ENCODE measurements at regions not wholly inside any gene's neighbourhood (a gene's known extent, or its start where the extent isn't known, plus 50 kb on each side); places are given as distances from the start of the nearest gene placed in this dataset.

- no peak for DNase-seq
Measured at GRCh38 chr16:8257561-8257960, 332.8 kb downstream of the TMEM114 start.

DNA sequence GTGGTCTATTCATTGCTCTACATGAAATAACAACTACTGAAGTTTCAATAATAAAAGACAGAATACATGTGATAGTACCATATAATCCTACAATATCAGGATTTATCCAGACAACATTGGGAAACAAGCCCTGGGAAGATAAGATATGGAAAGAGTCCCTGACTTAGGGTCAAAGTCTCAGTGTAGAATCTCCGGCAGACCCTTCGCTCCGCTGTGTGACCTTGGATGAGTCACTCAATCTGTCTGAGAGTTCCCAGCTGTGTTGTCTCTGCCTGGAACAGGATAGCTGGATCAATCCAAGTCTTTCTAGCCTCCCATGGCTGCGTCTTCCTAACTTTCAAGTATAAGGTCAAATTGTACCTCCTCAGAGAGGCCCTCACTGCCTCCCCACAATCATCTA is 335.9 kb downstream of the TMEM114 start:
- DNase-seq = no peak

DNA sequence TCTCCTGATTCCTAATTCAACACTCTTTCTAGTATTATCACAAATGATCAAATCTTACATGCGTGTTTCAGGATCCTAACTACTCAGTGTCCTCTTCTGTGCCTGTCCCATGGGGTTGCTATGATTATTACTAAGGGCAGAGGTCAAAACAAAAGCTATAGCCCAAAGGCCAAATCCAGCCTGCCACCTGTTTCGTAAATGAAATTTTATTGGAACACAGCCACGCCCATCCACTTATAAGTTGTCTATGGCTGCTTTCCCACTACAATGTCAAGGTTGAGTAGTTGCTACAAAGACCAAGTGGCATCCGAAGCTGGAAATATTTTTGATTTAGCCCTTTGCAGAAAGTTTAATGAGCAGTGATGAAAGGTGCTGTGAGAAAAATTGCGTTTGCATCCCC is 336.6 kb downstream of the TMEM114 start:
- DNase-seq = no peak

DNA sequence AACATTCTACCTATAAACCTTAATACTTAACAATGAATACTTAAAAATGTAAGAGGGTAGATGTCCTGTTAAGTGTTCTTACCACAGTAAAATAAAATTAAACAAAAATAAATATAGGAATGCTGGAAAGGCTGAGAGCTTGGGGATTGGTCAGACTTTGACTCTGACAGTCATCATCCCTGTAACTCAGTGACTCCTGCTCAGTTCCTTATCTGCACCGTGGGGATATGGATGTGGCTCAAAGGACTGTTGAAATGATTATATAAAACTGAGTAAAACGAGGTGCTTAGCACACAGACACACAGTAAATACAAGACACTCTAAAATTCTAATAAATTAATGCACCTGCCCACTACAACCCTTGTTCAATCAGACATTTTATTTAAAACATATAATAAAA is 338.6 kb downstream of the TMEM114 start:
- DNase-seq = no peak

GRCh38 chr16:8251298-8251697 is 339.0 kb downstream of the TMEM114 start:
- no peak for DNase-seq

- DNase-seq = no peak
Measured at GRCh38 chr16:8247993-8248392, 342.3 kb downstream of the TMEM114 start.

GRCh38 chr16:8243981-8244380 is 346.3 kb downstream of the TMEM114 start:
- DNase-seq = no peak

GRCh38 chr16:8241408-8241807 is 348.9 kb downstream of the TMEM114 start:
- no peak for DNase-seq

- DNase-seq = no peak
Measured at GRCh38 chr16:8239443-8239842, 350.9 kb downstream of the TMEM114 start.

GRCh38 chr16:8237452-8237851 is 352.9 kb downstream of the TMEM114 start:
- no peak for DNase-seq

DNA sequence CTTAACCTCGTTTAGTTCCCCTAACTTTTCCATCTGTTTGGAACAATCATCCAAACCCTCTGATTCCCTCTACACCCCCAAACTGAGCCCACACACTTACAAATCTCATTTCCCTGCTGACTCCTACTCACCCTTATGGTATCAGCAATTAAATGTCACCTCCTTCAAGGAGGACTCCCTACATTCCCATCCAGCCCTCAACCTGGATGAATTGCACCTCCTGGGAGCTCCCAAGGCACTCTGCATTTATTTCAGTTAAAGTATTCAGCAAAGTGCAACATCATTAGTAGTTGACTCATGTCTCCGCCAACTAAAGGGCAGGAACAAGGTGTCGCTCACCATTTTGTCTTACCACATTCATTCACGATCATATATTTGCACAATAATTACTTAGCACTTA is 353.5 kb downstream of the TMEM114 start:
- DNase-seq = no peak

GRCh38 chr16:8230497-8230896 is 359.8 kb downstream of the TMEM114 start:
- no peak for DNase-seq

- DNase-seq = no peak
Measured at GRCh38 chr16:8229011-8229520, 361.2 kb downstream of the TMEM114 start.

- no peak for DNase-seq
Measured at GRCh38 chr16:8217201-8217600, 373.1 kb downstream of the TMEM114 start.

- DNase-seq = no peak
Measured at GRCh38 chr16:8204769-8205168, 385.5 kb downstream of the TMEM114 start.

GRCh38 chr16:8204096-8204495 is 386.2 kb downstream of the TMEM114 start:
- DNase-seq = no peak

DNA sequence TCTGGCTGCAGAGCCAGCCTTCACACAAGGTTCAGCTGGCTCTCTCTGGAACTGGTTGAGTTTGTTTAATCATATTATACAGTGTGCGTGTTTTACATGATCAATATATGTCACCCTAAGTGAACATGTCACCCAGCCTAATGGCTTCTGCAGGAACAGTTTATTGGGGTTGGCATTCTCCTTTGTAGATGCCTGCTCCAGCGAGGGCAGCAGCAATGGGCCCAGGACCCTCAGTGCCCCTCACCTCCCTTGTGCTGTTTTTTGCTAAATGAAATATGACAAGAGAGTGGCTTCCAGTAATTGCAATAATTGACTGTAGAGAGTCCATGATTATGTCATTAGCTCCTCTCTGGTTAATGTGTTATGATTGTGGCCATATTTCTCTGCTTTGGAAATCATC is 387.2 kb downstream of the TMEM114 start:
- DNase-seq = no peak

DNA sequence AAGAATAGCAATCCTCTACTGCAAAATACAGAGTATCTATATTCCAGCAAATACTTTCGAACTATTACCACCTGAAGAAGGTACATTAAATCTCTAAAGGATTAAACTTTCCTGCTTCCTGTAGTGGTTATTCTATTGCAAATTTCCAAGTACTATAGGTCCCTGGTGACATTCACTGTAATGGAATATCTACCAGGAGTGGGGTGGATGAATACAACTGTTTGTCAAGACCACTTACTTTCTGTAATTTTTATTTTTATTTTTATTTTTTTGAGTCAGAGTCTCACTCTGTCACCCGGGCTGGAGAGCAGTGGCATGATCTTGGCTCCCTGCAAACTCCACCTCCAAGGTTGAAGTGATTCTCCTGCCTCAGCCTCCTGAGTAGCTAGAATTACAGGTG is 389.5 kb downstream of the TMEM114 start:
- DNase-seq = no peak

- no peak for DNase-seq
Measured at GRCh38 chr16:8199390-8199789, 390.9 kb downstream of the TMEM114 start.

DNA sequence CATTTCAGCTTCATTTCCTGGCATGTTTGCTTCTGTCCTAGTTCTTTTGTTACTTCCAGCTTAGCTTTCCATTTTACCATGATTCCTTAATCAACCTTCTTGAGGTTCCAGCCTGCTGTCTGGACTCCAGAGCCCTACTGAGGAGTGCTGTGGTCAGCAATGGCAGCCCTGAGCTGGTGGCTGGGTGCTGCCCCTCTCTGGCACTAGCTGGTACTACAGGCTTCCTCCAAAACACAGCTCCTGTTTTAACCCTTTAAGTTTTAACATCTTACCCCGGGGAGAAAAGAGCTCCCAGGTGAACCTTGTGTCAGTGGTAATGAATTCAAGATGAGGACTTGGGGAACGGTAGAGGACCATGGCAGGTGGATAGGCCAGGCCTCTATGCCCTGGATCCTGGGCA is 395.5 kb downstream of the TMEM114 start:
- no peak for DNase-seq

- DNase-seq = no peak
Measured at GRCh38 chr16:8188841-8189240, 401.5 kb downstream of the TMEM114 start.

- no peak for DNase-seq
Measured at GRCh38 chr16:8187782-8188372, 402.4 kb downstream of the TMEM114 start.

DNA sequence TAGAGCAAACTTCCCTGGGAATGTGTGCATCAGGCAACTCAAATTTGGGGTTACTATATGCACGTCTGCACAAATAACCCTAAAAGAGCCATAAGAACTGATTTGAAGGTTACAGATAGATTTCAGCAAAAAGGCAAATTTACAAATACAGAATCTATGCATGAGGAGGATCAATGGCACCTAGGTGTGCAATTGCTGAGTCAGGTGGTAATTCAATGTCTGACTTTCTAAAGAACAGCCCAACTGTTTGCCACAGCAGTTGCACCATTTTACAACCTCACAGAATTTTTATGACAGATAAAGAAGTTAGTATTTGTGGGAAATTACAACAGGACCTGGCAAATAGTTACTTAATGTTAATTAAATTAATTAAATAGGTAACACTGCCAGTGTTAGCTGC is 405.5 kb downstream of the TMEM114 start:
- no peak for DNase-seq

DNA sequence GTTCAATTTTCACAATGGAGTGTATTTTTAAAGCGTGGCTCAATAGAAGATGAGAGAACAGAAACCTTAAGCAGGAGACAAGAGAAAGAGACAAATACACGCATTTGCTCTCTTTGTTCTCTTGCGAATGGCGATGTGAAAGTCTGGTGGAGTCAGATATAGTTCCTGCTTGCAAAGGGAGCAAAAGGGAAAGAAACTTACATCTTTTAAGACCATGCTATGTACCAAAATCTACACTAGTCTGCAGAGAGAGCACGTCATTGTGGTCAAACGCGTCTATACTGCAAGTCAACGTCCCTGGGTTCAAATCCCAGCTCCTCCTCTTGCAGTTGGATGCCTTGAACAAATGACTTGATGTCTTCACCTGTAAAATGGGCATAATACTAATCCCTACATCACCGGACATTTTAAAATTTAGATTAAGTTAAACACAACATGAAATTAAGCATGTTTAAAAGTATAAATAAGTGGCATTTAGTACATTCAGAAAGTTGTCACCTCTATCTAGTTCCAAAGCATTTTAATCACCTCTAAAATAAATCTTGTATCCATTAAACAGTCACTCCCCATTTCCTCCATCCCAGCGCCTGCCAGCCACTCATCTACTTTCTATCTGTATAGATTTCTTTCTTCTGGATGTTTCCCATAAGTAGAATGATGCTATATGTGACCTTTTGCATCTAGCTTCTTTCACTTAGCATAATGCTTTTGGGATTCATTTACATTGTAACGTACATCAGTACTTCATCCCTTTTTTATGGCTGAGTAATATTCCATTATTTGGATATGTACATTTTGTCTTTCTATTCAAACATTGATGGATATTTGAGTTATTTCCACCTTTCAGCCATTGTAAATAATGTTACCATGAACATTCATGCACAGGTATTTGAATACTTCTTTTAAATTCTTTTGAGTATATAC is 406.9 kb downstream of the TMEM114 start:
- no peak for DNase-seq
